GM13976 (cell line): ENCODE measurements at regions not wholly inside any gene's neighbourhood (a gene's known extent, or its start where the extent isn't known, plus 50 kb on each side); places are given as distances from the start of the nearest gene placed in this dataset.

ENCODE experiments used
- DNase-seq: peaks from one replicate; pipeline ENCODE4 v3.0.0; 2012; ENCODE audit warnings: low spot score
- in situ Hi-C: fragments of 300-500 bp; cut with MboI; formaldehyde crosslinking; loops from one replicate; pipeline ENCODE4 v1.12.0; 2022; ENCODE audit warnings: low sequenced_read_pairs, mixed read lengths, inconsistent platforms; ENCODE audit not compliant: unreplicated experiment
- TF ChIP-seq, protein P1 (sequence below): IDR thresholded peaks from 2 replicates; pipeline ENCODE4 v1.5.1; 2012; ENCODE audit warnings: borderline replicate concordance, mild to moderate bottlenecking; ENCODE audit not compliant: insufficient read depth; ENCODE audit errors: extremely low read depth, missing control alignments, control extremely low read depth

DNA sequence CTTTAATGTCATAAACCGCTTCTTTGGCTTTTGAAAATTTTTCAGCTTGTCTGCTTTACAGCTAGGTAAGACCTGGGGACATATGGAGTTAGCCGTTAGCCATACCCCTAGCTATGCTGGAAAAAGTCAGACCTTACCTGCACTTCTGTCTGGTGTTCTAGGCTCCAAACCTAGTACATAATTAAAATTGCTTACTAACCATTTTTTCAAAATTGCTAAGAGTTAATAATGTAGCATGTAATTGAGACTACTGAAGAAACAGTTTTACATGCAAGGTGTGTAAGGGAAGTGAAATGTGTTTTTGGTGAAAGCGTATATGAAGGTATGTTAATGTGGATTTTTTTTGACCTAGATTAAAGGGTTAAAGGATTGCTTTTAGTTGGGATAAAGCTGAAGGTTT, 336.9 kb downstream of the RNF144B start:
- in situ Hi-C loops: no loop called here
- TF ChIP-seq, protein P1, sequence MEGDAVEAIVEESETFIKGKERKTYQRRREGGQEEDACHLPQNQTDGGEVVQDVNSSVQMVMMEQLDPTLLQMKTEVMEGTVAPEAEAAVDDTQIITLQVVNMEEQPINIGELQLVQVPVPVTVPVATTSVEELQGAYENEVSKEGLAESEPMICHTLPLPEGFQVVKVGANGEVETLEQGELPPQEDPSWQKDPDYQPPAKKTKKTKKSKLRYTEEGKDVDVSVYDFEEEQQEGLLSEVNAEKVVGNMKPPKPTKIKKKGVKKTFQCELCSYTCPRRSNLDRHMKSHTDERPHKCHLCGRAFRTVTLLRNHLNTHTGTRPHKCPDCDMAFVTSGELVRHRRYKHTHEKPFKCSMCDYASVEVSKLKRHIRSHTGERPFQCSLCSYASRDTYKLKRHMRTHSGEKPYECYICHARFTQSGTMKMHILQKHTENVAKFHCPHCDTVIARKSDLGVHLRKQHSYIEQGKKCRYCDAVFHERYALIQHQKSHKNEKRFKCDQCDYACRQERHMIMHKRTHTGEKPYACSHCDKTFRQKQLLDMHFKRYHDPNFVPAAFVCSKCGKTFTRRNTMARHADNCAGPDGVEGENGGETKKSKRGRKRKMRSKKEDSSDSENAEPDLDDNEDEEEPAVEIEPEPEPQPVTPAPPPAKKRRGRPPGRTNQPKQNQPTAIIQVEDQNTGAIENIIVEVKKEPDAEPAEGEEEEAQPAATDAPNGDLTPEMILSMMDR: no peak
- no peak for DNase-seq

DNA sequence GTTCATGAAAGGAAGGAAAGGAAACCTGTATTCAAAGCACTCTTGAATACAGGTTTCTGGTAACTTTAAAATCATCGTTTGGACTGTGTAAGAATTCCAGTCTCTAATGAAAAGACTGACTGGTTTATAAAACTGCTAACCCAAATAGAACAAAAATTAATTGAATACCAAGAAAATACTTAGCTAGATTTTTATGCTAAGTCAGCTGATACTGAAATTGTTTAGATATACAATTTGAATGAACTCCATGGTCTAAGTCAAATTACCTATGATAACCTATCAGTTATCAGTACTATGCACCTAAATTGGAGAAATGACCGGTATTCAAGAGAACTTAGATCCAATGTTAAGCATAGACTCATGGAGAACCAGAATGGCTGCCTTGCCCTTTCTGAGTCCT, 338.3 kb downstream of the RNF144B start:
- TF ChIP-seq, protein P1: no peak
- no peak for DNase-seq
- in situ Hi-C loops: no loop called here

DNA sequence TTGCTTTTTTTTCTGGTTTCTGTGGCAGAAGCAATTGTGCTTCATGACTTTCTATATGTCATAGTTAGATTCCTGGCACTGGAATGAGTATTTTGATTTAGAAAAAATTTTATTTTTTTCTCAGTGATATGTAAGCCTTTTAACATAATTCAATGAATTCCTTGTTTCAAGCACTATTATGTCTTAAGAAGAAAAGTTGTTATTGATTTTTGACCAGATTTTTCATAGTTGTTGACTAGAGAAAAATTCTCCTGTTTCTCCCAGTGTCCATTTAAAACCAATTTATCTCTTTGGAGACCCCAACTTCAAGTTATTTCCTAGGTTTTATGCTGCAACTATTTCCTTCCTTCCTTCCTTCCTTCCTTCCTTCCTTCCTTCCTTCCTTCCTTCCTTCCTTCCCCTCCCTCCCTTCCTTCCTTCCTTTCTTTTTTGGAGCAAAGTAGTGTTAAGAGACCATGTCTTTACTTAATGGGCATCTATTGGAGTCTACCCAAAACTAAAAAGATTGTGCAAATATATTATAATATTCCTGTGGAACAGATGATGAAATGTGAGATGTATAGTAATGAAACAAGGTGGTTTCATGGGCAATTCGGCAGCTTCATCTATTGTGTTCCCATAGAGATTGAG, 346.9 kb downstream of the RNF144B start:
- TF ChIP-seq, protein P1: no peak
- DNase-seq: no peak
- in situ Hi-C loops: no loop called here

DNA sequence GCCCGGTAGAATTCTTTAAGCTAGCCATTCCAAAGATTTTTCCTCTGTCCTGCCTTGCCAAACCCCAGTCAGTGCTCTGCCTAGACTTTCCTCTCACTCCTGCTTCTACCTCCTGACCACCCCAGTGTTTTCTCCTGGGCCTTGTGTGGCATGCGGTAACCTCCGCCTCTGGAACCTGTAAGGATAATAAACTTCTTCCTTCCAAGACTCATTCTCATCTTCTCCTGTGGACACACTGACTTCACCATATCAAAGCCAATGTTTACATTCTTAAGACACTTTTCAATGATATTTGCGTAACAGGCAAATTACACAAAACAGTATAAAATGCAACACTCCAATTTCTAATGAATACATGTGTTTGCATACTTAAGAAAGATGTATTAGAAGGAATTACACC, 354.6 kb downstream of the RNF144B start:
- TF ChIP-seq, protein P1: no peak
- DNase-seq: no peak
- in situ Hi-C loops: no loop called here

DNA sequence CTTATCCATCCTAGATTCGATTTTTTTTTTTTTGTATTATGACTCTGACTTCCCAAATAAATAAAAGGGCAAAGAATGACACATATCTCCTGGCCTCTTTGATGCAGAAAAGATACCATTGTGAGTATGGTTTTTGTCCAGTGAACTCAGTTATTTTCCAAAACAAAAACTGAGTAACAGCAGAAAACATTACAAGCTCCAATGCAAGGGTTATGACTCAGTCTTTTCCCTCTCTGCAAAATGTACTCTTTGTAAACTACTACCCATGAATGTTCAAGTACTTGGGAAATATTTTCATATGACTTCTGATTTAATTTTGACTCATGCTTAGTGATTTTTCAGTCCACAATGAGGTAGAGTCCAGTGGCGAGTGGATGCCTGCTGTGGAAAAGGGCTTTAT, 355.3 kb downstream of the RNF144B start:
- in situ Hi-C loops: no loop called here
- TF ChIP-seq, protein P1: no peak
- DNase-seq: no peak

DNA sequence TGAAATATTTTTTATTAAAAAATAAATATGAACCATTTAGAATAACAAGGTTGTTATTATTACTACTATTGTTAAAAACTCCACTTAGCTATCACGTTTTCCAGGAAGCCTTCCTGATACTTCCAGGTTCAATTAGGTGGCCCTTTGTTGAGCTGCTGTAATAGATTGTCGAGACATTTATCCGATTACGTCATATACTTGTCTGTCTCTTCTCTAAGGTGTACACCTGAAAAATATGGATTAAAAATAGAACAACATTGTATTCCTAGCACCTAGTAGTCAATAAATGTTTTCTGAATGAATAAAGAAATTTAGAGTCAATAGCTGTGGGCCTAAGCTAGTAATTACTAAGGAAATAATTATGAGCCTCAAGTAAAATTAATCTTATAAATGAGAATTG, 359.6 kb downstream of the RNF144B start:
- TF ChIP-seq, protein P1: no peak
- DNase-seq: no peak
- in situ Hi-C loops: no loop called here

DNA sequence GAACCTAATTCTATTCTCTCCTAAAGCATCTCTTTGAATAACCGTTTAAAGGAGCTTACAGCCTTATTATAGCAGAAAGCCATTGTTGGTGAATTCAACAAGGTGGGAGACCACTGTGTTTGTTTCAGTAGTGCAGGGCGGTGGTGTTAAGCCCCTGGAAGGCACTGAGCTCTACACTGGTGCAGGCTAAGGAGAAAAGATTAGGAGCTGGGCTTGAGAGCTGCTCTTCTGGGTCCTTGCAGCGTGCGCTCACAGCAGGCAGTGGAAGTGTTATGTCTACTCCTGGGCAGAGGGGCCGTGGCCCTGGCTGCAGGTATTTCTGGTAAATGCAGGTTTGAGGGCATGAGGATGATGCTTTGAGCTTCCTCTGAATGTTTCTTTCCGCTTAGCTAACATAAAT, 361.2 kb downstream of the RNF144B start:
- TF ChIP-seq, protein P1: no peak
- in situ Hi-C loops: no loop called here
- DNase-seq: no peak
